ENCODE measurements at regions not wholly inside any gene's neighbourhood (a gene's known extent, or its start where the extent isn't known, plus 50 kb on each side); places are given as distances from the start of the nearest gene placed in this dataset.

GRCh38 chr13:80452279-80452678 lies 111.4 kb upstream of the SPRY2 start:
- no peak for DNase-seq (ENCODE audit: low read depth)

- DNase-seq (ENCODE audit: low read depth), result no peak
These were observed 110.7 kb upstream of the SPRY2 start for GRCh38 chr13:80451641-80452040.

- DNase-seq (ENCODE audit: low read depth), result no peak
These were observed 109.5 kb upstream of the SPRY2 start for GRCh38 chr13:80450386-80450785.

GRCh38 chr13:80448725-80449124 lies 107.8 kb upstream of the SPRY2 start:
- no peak for DNase-seq (ENCODE audit: low read depth)

- DNase-seq (ENCODE audit: low read depth), result no peak
These were observed 106.8 kb upstream of the SPRY2 start for GRCh38 chr13:80447747-80448146.

- no peak for DNase-seq (ENCODE audit: low read depth)
These were observed 103.5 kb upstream of the SPRY2 start for GRCh38 chr13:80444240-80445015.

GRCh38 chr13:80442609-80443008 lies 101.7 kb upstream of the SPRY2 start:
- DNase-seq (ENCODE audit: low read depth), result no peak

GRCh38 chr13:80441968-80442367 lies 101.0 kb upstream of the SPRY2 start:
- no peak for DNase-seq (ENCODE audit: low read depth)

- no peak for DNase-seq (ENCODE audit: low read depth)
These were observed 97.6 kb upstream of the SPRY2 start for GRCh38 chr13:80438521-80438920.

GRCh38 chr13:80437231-80437630 lies 96.3 kb upstream of the SPRY2 start:
- DNase-seq (ENCODE audit: low read depth), result no peak

GRCh38 chr13:80436571-80437169 lies 95.7 kb upstream of the SPRY2 start:
- peak; percentile 2 for DNase-seq (ENCODE audit: low read depth)

GRCh38 chr13:80430561-80430960 lies 89.6 kb upstream of the SPRY2 start:
- peak; percentile 4 for DNase-seq (ENCODE audit: low read depth)

GRCh38 chr13:80428349-80429096 lies 87.6 kb upstream of the SPRY2 start:
- no peak for DNase-seq (ENCODE audit: low read depth)

GRCh38 chr13:80419416-80419815 lies 78.5 kb upstream of the SPRY2 start:
- no peak for DNase-seq (ENCODE audit: low read depth)

- no peak for DNase-seq (ENCODE audit: low read depth)
These were observed 72.7 kb upstream of the SPRY2 start for GRCh38 chr13:80413611-80414010.

GRCh38 chr13:80408270-80408669 lies 67.3 kb upstream of the SPRY2 start:
- peak; percentile 10 for DNase-seq (ENCODE audit: low read depth)

GRCh38 chr13:80400865-80401426 lies 60.0 kb upstream of the SPRY2 start:
- DNase-seq (ENCODE audit: low read depth), result no peak

- no peak for DNase-seq (ENCODE audit: low read depth)
These were observed 59.4 kb upstream of the SPRY2 start for GRCh38 chr13:80400164-80400864.

GRCh38 chr13:80399340-80400163 lies 58.6 kb upstream of the SPRY2 start:
- DNase-seq (ENCODE audit: low read depth), result peak; percentile 13

Measured in ELR (cell line).